PC-9 (cell line): ENCODE measurements at regions not wholly inside any gene's neighbourhood (a gene's known extent, or its start where the extent isn't known, plus 50 kb on each side); places are given as distances from the start of the nearest gene placed in this dataset.
"Not testable (repeated sequence)": the region's sequence is repeated elsewhere in the genome, so short reads cannot be mapped to it uniquely, and the experiment has no call there.

Source experiments
- BruUV-seq: library from RNA; stranded (reverse); fragments of 400-500 nt; replicated peaks from 2 replicates; lab custom pipeline; 2021; lab: Mats Ljungman, UMichigan
- CTCF ChIA-PET: fragments of 300-600 bp; sonication (Branson Sonifier 250); formaldehyde crosslinking; loops from one replicate; lab custom pipeline; 2022; ENCODE audit warnings: antibody characterized with exemption; lab: Charles Lee
- POLR2A ChIA-PET: fragments of 300-600 bp; sonication (Branson Sonifier 250); formaldehyde crosslinking; loops from one replicate; lab custom pipeline; 2022; ENCODE audit warnings: antibody characterized with exemption; ENCODE audit not compliant: unreplicated experiment; lab: Charles Lee
- DNase-seq, 2 experiments: peaks; one replicate each; pipeline versions ENCODE4 v3.0.0 to v3.0.0-alpha.2; 2015 to 2022; ENCODE audit warnings: mixed read lengths in 1 of 2
- H2AFZ ChIP-seq: fragments of 200-600 bp; sonication (generic); 2 replicates; pipeline ENCODE4 v1.8.1; 2017; ENCODE audit warnings: antibody characterized with exemption
- H3F3A ChIP-seq: fragments of 200-600 bp; sonication (generic); 2 replicates; pipeline ENCODE4 v1.8.1; 2017; ENCODE audit warnings: antibody characterized with exemption, mild to moderate bottlenecking, low read depth; ENCODE audit not compliant: insufficient read depth
- H3K27ac ChIP-seq: fragments of 200-600 bp; sonication (generic); 2 replicates; pipeline ENCODE4 v1.6.1; 2016; ENCODE audit warnings: mixed run types
- H3K27me3 ChIP-seq: fragments of 200-600 bp; sonication (generic); 2 replicates; pipeline ENCODE4 v1.6.1; 2016; ENCODE audit warnings: low read depth, mixed run types; ENCODE audit not compliant: insufficient read depth
- H3K36me3 ChIP-seq: fragments of 200-600 bp; sonication (generic); 2 replicates; pipeline ENCODE4 v1.6.1; 2016; ENCODE audit warnings: low read depth, mixed run types
- H3K4me1 ChIP-seq: fragments of 200-600 bp; sonication (generic); replicated peaks from 2 replicates; pipeline ENCODE4 v1.6.1; 2016; ENCODE audit warnings: mixed run types; ENCODE audit not compliant: insufficient read depth
- H3K4me2 ChIP-seq: fragments of 200-600 bp; sonication (generic); 2 replicates; pipeline ENCODE4 v1.6.1; 2017; ENCODE audit warnings: mixed run types
- H3K4me3 ChIP-seq: fragments of 200-600 bp; sonication (generic); 2 replicates; pipeline ENCODE4 v1.6.1; 2016; ENCODE audit warnings: mixed run types
- H3K79me2 ChIP-seq: fragments of 200-600 bp; sonication (generic); 2 replicates; pipeline ENCODE4 v1.6.1; 2017; ENCODE audit warnings: low read depth, mixed run types
- H3K9me2 ChIP-seq: fragments of 200-600 bp; sonication (generic); 2 replicates; pipeline ENCODE4 v1.8.1; 2017; ENCODE audit warnings: mild to moderate bottlenecking; ENCODE audit not compliant: insufficient read depth
- H3K9me3 ChIP-seq: fragments of 200-600 bp; sonication (generic); 2 replicates; pipeline ENCODE4 v1.8.1; 2016; ENCODE audit warnings: low read depth; ENCODE audit not compliant: insufficient read depth
- H4K20me1 ChIP-seq: fragments of 200-600 bp; sonication (generic); 2 replicates; pipeline ENCODE4 v1.8.1; 2017; ENCODE audit not compliant: insufficient read depth
- EZH2 ChIP-seq: fragments of 200-600 bp; sonication (generic); IDR thresholded peaks from 2 replicates; pipeline ENCODE4 v1.8.0; 2017; ENCODE audit warnings: antibody characterized with exemption, low read depth
- intact Hi-C: fragments of 100-400 bp; cut with micrococcal nuclease; formaldehyde crosslinking; loops from one replicate; pipeline ENCODE4 v1.10.0; 2022; ENCODE audit not compliant: unreplicated experiment
- TF ChIP-seq, protein P1 (sequence below): fragments of 200-600 bp; sonication (generic); conservative IDR thresholded peaks from 2 replicates; pipeline ENCODE4 v1.6.1; 2017; ENCODE audit warnings: mixed run types, antibody characterized with exemption, mild to moderate bottlenecking, moderate library complexity

DNA sequence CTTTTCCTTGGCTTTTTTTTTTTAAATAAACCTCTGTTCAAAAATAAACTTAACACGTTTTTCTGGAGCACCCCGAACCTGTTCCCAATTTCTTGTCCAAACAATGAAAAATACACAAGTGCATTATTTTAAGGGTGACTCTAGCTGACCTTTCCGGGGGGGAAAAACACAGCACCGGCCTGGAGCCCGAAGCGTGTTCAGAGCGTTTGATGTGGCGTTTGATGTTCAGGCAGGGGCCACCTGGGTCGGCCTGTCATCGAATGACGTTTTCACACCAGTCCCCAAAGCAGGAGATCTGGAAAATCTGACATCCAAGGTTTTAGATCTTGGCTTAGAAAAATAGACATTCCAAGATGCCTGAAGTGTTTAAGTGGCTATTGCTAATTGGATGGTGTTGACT lies 282.1 kb downstream of the SHOX start:
- intact Hi-C loops: no loop called here
- no peaks in the 10 kb centered on the region for H3K9me2 ChIP-seq

DNA sequence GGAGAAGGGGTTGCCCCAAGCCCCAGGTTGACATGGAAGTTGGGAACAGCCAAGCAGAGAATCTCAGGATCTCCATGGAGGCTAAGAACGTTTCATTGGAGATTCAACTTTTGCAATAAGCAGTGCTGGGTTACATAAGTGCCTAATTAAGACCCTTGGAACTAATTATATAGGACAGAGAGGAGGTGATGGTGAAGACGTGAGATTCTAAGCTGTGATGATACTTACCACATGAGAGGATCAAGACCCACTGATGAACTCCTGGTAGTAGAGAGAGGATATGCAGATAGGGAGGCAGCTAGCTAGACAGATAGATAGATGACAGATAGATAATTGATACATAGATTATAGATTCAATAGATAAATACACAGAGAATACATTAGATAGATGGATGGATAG lies 278.5 kb downstream of the SHOX start:
- H3K9me2 ChIP-seq, H3K79me2 ChIP-seq, H3K27me3 ChIP-seq, BruUV-seq, H3K4me1 ChIP-seq, DNase-seq, H3K27ac ChIP-seq, POLR2A ChIA-PET, CTCF ChIA-PET, H3K36me3 ChIP-seq, H3K9me3 ChIP-seq, H2AFZ ChIP-seq, H3K4me2 ChIP-seq, H3F3A ChIP-seq, intact Hi-C loops, H3K4me3 ChIP-seq, H4K20me1 ChIP-seq: not testable (repeated sequence)

More for the DNA sequence above, 282.1 kb downstream of the SHOX start:
- Histone ChIP-seq H3K36me3 (no peaks in the 10 kb centered on the region), H3K79me2 (no peaks in the 10 kb centered on the region), H3K4me3 (no peak overlapping the region), H3K27ac (no peak overlapping the region), H3K27me3 (0 out of 2 replicates have a peak, but pooled peaks cover 1% of the 10 kb centered on the region), H4K20me1 (no peaks in the 10 kb centered on the region), H3K4me1 (no peaks in the 10 kb centered on the region), H2AFZ (no peak overlapping the region), H3K4me2 (no peak overlapping the region), H3F3A (no peaks in the 10 kb centered on the region), H3K9me3 (no peaks in the 10 kb centered on the region)
- ChIA-PET POLR2A (no interaction called here), CTCF (no interaction called here)
- no TSS peak for BruUV-seq
- TF ChIP-seq EZH2: no peak
- TF ChIP-seq, protein P1, sequence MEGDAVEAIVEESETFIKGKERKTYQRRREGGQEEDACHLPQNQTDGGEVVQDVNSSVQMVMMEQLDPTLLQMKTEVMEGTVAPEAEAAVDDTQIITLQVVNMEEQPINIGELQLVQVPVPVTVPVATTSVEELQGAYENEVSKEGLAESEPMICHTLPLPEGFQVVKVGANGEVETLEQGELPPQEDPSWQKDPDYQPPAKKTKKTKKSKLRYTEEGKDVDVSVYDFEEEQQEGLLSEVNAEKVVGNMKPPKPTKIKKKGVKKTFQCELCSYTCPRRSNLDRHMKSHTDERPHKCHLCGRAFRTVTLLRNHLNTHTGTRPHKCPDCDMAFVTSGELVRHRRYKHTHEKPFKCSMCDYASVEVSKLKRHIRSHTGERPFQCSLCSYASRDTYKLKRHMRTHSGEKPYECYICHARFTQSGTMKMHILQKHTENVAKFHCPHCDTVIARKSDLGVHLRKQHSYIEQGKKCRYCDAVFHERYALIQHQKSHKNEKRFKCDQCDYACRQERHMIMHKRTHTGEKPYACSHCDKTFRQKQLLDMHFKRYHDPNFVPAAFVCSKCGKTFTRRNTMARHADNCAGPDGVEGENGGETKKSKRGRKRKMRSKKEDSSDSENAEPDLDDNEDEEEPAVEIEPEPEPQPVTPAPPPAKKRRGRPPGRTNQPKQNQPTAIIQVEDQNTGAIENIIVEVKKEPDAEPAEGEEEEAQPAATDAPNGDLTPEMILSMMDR: no peak
- no peak for DNase-seq

DNA sequence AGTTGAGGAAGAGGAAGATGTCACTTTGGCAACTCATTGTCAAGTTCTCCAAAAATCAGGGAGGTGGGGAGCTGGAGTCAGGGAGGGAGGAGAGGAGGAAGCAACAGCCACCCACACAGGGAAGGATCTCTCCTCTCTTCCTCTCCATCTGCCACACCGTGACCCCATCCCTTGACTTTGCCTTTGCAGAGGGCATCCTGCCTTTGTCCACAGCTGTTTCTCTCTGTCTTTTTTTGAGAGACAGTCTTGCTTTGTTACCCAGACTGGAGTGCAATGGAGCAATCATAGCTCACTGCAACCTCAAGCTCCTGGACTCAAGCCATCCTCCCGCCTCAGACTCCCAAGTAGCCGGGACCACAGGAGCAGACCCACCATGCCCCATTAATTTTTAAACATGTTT lies 276.0 kb downstream of the SHOX start:
- TF ChIP-seq, protein P1: no peak
- TF ChIP-seq EZH2: no peak
- Histone ChIP-seq H3F3A (no peaks in the 10 kb centered on the region), H3K4me1 (no peaks in the 10 kb centered on the region), H3K4me3 (no peak overlapping the region), H3K79me2 (no peaks in the 10 kb centered on the region), H4K20me1 (no peaks in the 10 kb centered on the region), H3K9me2 (no peaks in the 10 kb centered on the region), H3K27ac (no peak overlapping the region), H3K27me3 (0 out of 2 replicates have a peak, but pooled peaks cover 4% of the 10 kb centered on the region), H2AFZ (no peak overlapping the region), H3K9me3 (no peaks in the 10 kb centered on the region), H3K36me3 (no peaks in the 10 kb centered on the region), H3K4me2 (no peak overlapping the region)
- ChIA-PET CTCF (no interaction called here), POLR2A (no interaction called here)
- no peak for DNase-seq
- intact Hi-C loops: no loop called here
- no TSS peak for BruUV-seq

DNA sequence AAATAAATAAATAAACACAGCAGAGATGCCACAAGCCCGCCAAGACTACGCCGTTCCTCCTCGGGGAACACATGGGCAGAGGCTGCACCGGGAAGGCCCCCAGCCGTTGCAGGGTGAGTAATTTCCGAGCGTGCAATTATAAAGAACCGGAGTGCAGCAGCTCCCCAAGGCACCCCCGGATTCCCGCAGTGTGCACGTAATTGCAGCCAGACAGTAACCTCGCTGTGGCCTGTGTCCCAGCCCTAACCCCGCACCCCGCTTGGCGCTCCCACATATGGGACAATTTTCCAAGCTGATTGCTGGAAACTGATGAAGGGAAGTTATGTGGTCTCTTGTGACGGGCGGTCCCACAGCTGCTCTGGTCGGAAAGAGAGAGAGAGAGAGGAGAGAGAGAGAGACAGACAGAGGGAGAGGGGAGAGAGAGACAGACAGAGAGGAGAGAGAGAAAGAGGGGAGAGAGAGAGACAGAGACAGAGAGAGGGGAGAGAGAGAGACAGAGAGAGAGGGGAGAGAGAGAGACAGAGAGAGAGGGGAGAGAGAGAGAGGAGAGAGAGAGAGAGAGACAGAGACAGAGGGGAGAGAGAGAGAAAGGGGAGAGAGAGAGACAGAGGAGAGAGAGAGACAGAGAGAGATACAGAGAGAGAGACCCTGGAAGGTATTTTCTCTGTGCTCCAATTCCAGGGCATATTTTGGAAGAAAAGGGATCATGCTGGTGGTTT lies 275.4 kb downstream of the SHOX start:
- ChIA-PET POLR2A (no interaction called here), CTCF (no interaction called here)
- no peak overlapping the region for H3K4me2 ChIP-seq
- 0 out of 2 replicates have a peak, but pooled peaks cover 4% of the 10 kb centered on the region for H3K27me3 ChIP-seq
- no peaks in the 10 kb centered on the region for H3F3A ChIP-seq
- DNase-seq: no peak
- no peak overlapping the region for H2AFZ ChIP-seq
- BruUV-seq: no TSS peak
- no peaks in the 10 kb centered on the region for H3K4me1 ChIP-seq
- H3K79me2 ChIP-seq: no peaks in the 10 kb centered on the region
- no peaks in the 10 kb centered on the region for H3K9me2 ChIP-seq
- no peaks in the 10 kb centered on the region for H3K36me3 ChIP-seq
- no peaks in the 10 kb centered on the region for H3K9me3 ChIP-seq
- H4K20me1 ChIP-seq: no peaks in the 10 kb centered on the region
- TF ChIP-seq, protein P1: no peak
- TF ChIP-seq EZH2: no peak
- no peak overlapping the region for H3K4me3 ChIP-seq
- H3K27ac ChIP-seq: no peak overlapping the region
- intact Hi-C loops: no loop called here
